OCI-LY3 (cell line): ENCODE measurements at regions not wholly inside any gene's neighbourhood (a gene's known extent, or its start where the extent isn't known, plus 50 kb on each side); places are given as distances from the start of the nearest gene placed in this dataset.
A peak's percentile ranks its signal among the peaks of the same experiment; 100 is the strongest.
"Not testable (repeated sequence)": the region's sequence is repeated elsewhere in the genome, so short reads cannot be mapped to it uniquely, and the experiment has no call there.

Experiments used
- H2AFZ ChIP-seq: fragments of 200-600, 300-600 bp; shearing (Covaris generic); 2 replicates; pipeline ENCODE4 v1.6.0; 2014; ENCODE audit warnings: antibody characterized with exemption, low read depth, low read length
- H3K27ac ChIP-seq: fragments of 200-600, 300-600 bp; sonication (generic); 2 replicates; pipeline ENCODE4 v1.5.1; 2014; ENCODE audit warnings: mild to moderate bottlenecking, low read length, moderate library complexity, mixed read lengths
- H3K27me3 ChIP-seq: fragments of 200-600, 300-600 bp; sonication (generic); 2 replicates; pipeline ENCODE4 v1.6.1; 2014; ENCODE audit warnings: low read depth, low read length, mixed read lengths
- H3K36me3 ChIP-seq: fragments of 200-600, 300-600 bp; sonication (generic); replicated peaks from 2 replicates; pipeline ENCODE3; 2014; ENCODE audit warnings: low read depth, low read length, mixed read lengths
- H3K4me1 ChIP-seq: fragments of 300-600, 200-600 bp; sonication (generic); 2 replicates; pipeline ENCODE4 v1.6.1; 2014; ENCODE audit warnings: low read length, mixed read lengths
- H3K4me2 ChIP-seq: fragments of 200-600, 300-600 bp; sonication (generic); 2 replicates; pipeline ENCODE4 v1.6.1; 2014; ENCODE audit warnings: low read length, mixed read lengths
- H3K4me3 ChIP-seq: fragments of 300-600, 200-600 bp; sonication (generic); 2 replicates; pipeline ENCODE4 v1.5.1; 2014; ENCODE audit warnings: antibody characterized with exemption, mild to moderate bottlenecking, low read length, moderate library complexity
- H3K79me2 ChIP-seq: fragments of 300-600, 200-600 bp; shearing (Covaris generic); 2 replicates; pipeline ENCODE4 v1.6.1; 2014; ENCODE audit warnings: mild to moderate bottlenecking, low read length, mixed read lengths
- H3K9ac ChIP-seq: fragments of 300-600, 200-600 bp; shearing (Covaris generic); 2 replicates; pipeline ENCODE4 v1.6.0; 2014; ENCODE audit warnings: mild to moderate bottlenecking, low read length, moderate library complexity
- H3K9me3 ChIP-seq: fragments of 200-600, 300-600 bp; shearing (Covaris generic); 2 replicates; pipeline ENCODE4 v1.6.1; 2014; ENCODE audit warnings: low read length, mixed read lengths; ENCODE audit not compliant: insufficient read depth
- H4K20me1 ChIP-seq: fragments of 200-600, 300-600 bp; sonication (generic); 2 replicates; pipeline ENCODE4 v1.6.1; 2016; ENCODE audit warnings: low read length, mixed read lengths; ENCODE audit not compliant: insufficient read depth
- CTCF ChIP-seq: fragments of 200-600, 300-600 bp; sonication (generic); IDR thresholded peaks from 2 replicates; pipeline ENCODE4 v1.5.1; 2014; ENCODE audit warnings: antibody characterized with exemption, low read length, low read depth
- EZH2phosphoT487 ChIP-seq: fragments of 200-600 bp; shearing (Covaris generic); IDR thresholded peaks from 2 replicates; pipeline ENCODE4 v1.6.1; 2018; ENCODE audit warnings: antibody characterized with exemption, mixed run types, low read depth

GRCh38 chr4:26017531-26017930 is 103.5 kb downstream of the SMIM20 start:
- Histone ChIP-seq H3K27me3 (peaks cover 38% of the 10 kb centered on the region), H4K20me1 (no peaks in the 10 kb centered on the region), H3K4me2 (no peak overlapping the region), H3K9me3 (no peaks in the 10 kb centered on the region), H3K36me3 (no peaks in the 10 kb centered on the region), H3K27ac (no peak overlapping the region), H3K4me1 (no peaks in the 10 kb centered on the region), H3K4me3 (no peak overlapping the region), H2AFZ (no peak overlapping the region), H3K79me2 (no peaks in the 10 kb centered on the region), H3K9ac (no peak overlapping the region)
- TF ChIP-seq CTCF (no peak), EZH2phosphoT487 (no peak)

GRCh38 chr4:26017961-26018700 is 104.1 kb downstream of the SMIM20 start:
- H2AFZ ChIP-seq, H3K4me3 ChIP-seq, H4K20me1 ChIP-seq, H3K4me2 ChIP-seq, H3K9ac ChIP-seq, H3K36me3 ChIP-seq, H3K4me1 ChIP-seq, H3K79me2 ChIP-seq, H3K9me3 ChIP-seq, H3K27ac ChIP-seq: not testable (repeated sequence)
- H3K27me3 ChIP-seq: peaks cover 38% of the 10 kb centered on the region

DNA sequence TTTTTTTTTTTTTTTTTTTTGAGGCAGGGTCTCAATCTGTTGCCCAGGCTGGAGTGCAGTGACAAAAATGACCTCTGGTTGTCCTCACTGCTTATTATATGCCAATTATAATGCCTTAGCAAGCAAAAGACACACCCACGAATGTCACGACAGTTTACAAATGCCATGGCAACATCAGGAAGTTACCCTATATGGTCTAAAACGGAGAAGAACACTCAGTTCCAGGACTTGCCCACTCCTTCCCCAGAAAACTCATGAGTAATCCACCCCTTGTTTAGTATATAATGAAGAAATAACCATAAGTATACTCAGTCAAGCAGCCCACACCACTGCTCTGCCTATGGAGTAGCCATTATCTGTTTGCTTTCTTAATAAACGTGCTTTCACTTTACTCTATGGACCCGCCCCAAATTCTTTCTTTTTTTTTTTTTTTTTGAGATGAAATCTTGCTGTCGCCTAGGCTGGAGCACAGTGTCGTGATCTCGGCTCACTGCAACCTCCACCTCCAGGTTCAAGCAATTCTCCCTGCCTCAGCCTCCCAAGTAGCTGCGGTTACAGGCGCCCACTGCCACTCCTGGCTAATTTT is 106.2 kb downstream of the SMIM20 start:
- peaks cover 35% of the 10 kb centered on the region for H3K27me3 ChIP-seq
- no peak overlapping the region for H3K9ac ChIP-seq
- no peaks in the 10 kb centered on the region for H3K79me2 ChIP-seq
- H2AFZ ChIP-seq: peak overlapping the region; percentile 71; the same call in 1 of the 2 replicates
- no peaks in the 10 kb centered on the region for H3K4me1 ChIP-seq
- no peaks in the 10 kb centered on the region for H3K36me3 ChIP-seq
- H4K20me1 ChIP-seq: no peaks in the 10 kb centered on the region
- H3K4me2 ChIP-seq: peak overlapping the region; percentile 59
- TF ChIP-seq EZH2phosphoT487 (no peak), CTCF (no peak)
- H3K27ac ChIP-seq: no peak overlapping the region
- no peaks in the 10 kb centered on the region for H3K9me3 ChIP-seq
- peak overlapping the region; percentile 59 for H3K4me3 ChIP-seq

DNA sequence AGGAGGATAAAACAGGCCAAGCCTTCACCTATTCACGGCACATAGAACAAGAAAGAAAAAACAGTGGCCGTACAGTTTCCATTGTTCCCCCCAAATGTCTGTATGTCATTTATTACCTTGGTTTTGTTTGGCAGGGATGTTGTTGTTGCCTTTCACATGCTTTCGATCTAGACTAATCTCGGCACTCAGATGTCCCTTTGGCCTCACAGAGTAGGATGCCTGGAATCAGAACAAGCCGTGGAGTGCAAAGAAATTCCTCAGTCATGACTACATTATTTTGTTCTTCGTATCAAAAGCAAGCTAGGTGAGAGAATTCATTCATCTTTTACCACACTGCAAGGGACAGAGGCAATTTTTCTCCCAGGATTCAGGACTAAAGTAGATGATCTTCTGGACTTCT is 106.9 kb downstream of the SMIM20 start:
- TF ChIP-seq EZH2phosphoT487 (no peak), CTCF (no peak)
- Histone ChIP-seq H3K27me3 (peaks cover 36% of the 10 kb centered on the region), H3K4me1 (no peaks in the 10 kb centered on the region), H2AFZ (no peak overlapping the region), H3K36me3 (no peaks in the 10 kb centered on the region), H4K20me1 (no peaks in the 10 kb centered on the region), H3K9me3 (no peaks in the 10 kb centered on the region), H3K27ac (no peak overlapping the region), H3K9ac (no peak overlapping the region), H3K79me2 (no peaks in the 10 kb centered on the region), H3K4me3 (no peak overlapping the region), H3K4me2 (no peak overlapping the region)
